Spleen (tissue), 11 donors: ENCODE measurements at regions not wholly inside any gene's neighbourhood (a gene's known extent, or its start where the extent isn't known, plus 50 kb on each side); places are given as distances from the start of the nearest gene placed in this dataset.
"Not testable (repeated sequence)": the region's sequence is repeated elsewhere in the genome, so short reads cannot be mapped to it uniquely, and the experiment has no call there.

Experiments used
- DNase-seq: peaks from one replicate; pipeline ENCODE4 v3.0.0-alpha.2; 2020
- H3K27ac ChIP-seq, 8 donors: fragments of 200-600 bp; sonication (generic) in 7 of 8; 1 replicate in 4 of 8; 2 replicates in 4 of 8; pipeline versions ENCODE4 v1.5.0 to v1.8.0; 2016 to 2021; ENCODE audit warnings: inconsistent platforms in 4 of 8, mild to moderate bottlenecking in 4 of 8, moderate library complexity in 1 of 8
- H3K27me3 ChIP-seq, 7 donors: fragments of 200-600 bp; sonication (generic) in 6 of 7; replicated peaks in 1 of 7; 1 replicate in 4 of 7; 2 replicates in 3 of 7; pipeline versions ENCODE4 v1.5.0 to v1.8.0; 2016 to 2021; ENCODE audit warnings: inconsistent platforms in 3 of 7, mild to moderate bottlenecking in 1 of 7
- H3K36me3 ChIP-seq, 6 donors: fragments of 200-600 bp; sonication (generic) in 5 of 6; 1 replicate in 4 of 6; 2 replicates in 2 of 6; pipeline versions ENCODE4 v1.5.0 to v1.8.0; 2016 to 2021; ENCODE audit warnings: inconsistent platforms in 2 of 6
- H3K4me1 ChIP-seq, 6 donors: fragments of 200-600 bp; sonication (generic) in 5 of 6; 1 replicate in 3 of 6; 2 replicates in 3 of 6; pipeline versions ENCODE4 v1.5.0 to v1.8.0; 2016 to 2021; ENCODE audit warnings: inconsistent platforms in 3 of 6
- H3K4me3 ChIP-seq, 8 donors: fragments of 200-600 bp; sonication (generic) in 7 of 8; 1 replicate in 4 of 8; 2 replicates in 4 of 8; pipeline versions ENCODE4 v1.5.0 to v1.8.0; 2016 to 2021; ENCODE audit warnings: inconsistent platforms in 4 of 8, mild to moderate bottlenecking in 4 of 8, moderate library complexity in 2 of 8
- H3K9me3 ChIP-seq, 8 donors: fragments of 200-600 bp; sonication (generic) in 7 of 8; 1 replicate in 4 of 8; 2 replicates in 4 of 8; pipeline versions ENCODE4 v1.5.0 to v1.8.0; 2016 to 2021; ENCODE audit warnings: inconsistent platforms in 4 of 8
- CTCF ChIP-seq, 11 experiments: fragments of 200-600 bp in 7 of 11; fragments of 450-650 bp in 4 of 11; sonication (generic) in 4 of 11; IDR thresholded peaks in 8 of 11; conservative IDR thresholded peaks in 3 of 11; 1 replicate in 7 of 11; 2 replicates in 4 of 11; pipeline versions ENCODE4 v1.4.0 to v1.8.0; 2016 to 2021; ENCODE audit warnings: antibody characterized with exemption in 11 of 11, inconsistent platforms in 4 of 11, mild to moderate bottlenecking in 1 of 11
- POLR2A ChIP-seq, 3 donors: fragments of 450-650 bp; IDR thresholded peaks; one replicate each; pipeline ENCODE4 v1.5.1; 2017; ENCODE audit warnings: antibody characterized with exemption in 3 of 3, mild to moderate bottlenecking in 1 of 3
- POLR2AphosphoS5 ChIP-seq, 3 donors: sonication (generic); formaldehyde crosslinking; IDR thresholded peaks; one replicate each; pipeline ENCODE4 v1.5.1; 2017; ENCODE audit warnings: antibody characterized with exemption in 3 of 3
- WGBS, 5 donors: extraction: QIAGEN DNeasy Blood & Tissue Kit in 3 of 5; methylation state at CpG; one replicate each; pipeline versions ENCODE4 v1.1.5 to v1.1.7; 2013 to 2018; 5-methylcytosine and 5-hydroxymethylcytosine counted together
- intact Hi-C: fragments of 100-400 bp; cut with DNase I; formaldehyde crosslinking; loops from one replicate; pipeline ENCODE4 v1.15.0; 2023; ENCODE audit warnings: low total_unique reads
- donor health status: healthy with polysubstance abuse.
- donor health status: DM: no; HTN: no; CAD: no; lungs with moderate emphysema.
- donor health status: DM: no; HTN: no; CAD: no.
- donor health status: Bipolar disorder and iron deficiency.
- donor health status: healthy.
- donor health status: DM: no; HTN: no; CAD: no.
- donor health status: DM: yes; HTN: yes; CAD: no.

- no peak overlapping the region for H3K27ac ChIP-seq
- peaks cover 0 to 29% (median 0%) of the 10 kb centered on the region in 7 donors for H3K27me3 ChIP-seq
- H3K36me3 ChIP-seq, result no peaks in the 10 kb centered on the region
- H3K4me3 ChIP-seq, result no peak overlapping the region
- TF ChIP-seq CTCF (IDR thresholded peaks at IDR 0.05 in 8 of 11, conservative IDR thresholded peaks at IDR 0.05 in 3 of 11) (no peak), POLR2AphosphoS5 (IDR thresholded peaks at IDR 0.05) (no peak), POLR2A (IDR thresholded peaks at IDR 0.05) (no peak)
- H3K4me1 ChIP-seq, result no peaks in the 10 kb centered on the region
- H3K9me3 ChIP-seq, result peaks cover 0 to 44% (median 9%) of the 10 kb centered on the region in 8 donors
- WGBS, 5 donors, result 59 to 70% (median 66%) methylated on average over 5 of the region's 5 CpGs
- no peak for DNase-seq
- intact Hi-C loops, result no loop called here
These were observed 97.0 kb upstream of the SNRPN start for GRCh38 chr15:24857763-24858162.

GRCh38 chr15:24858183-24858582 lies 96.6 kb upstream of the SNRPN start:
- H3K4me3 ChIP-seq, DNase-seq, H3K27ac ChIP-seq, intact Hi-C loops, H3K4me1 ChIP-seq, H3K36me3 ChIP-seq: not testable (repeated sequence)
- peaks cover 0 to 43% (median 9%) of the 10 kb centered on the region in 8 donors for H3K9me3 ChIP-seq
- peaks cover 0 to 29% (median 0%) of the 10 kb centered on the region in 7 donors for H3K27me3 ChIP-seq
- WGBS, 5 donors, result 70 to 87% (median 75%) methylated on average over 4 of the region's 4 CpGs

- Histone ChIP-seq H3K36me3 (no peaks in the 10 kb centered on the region), H3K9me3 (peaks cover 0 to 35% (median 5%) of the 10 kb centered on the region in 8 donors), H3K27ac (no peak overlapping the region), H3K4me1 (no peaks in the 10 kb centered on the region), H3K4me3 (no peak overlapping the region), H3K27me3 (peaks cover 0 to 29% (median 0%) of the 10 kb centered on the region in 7 donors)
- TF ChIP-seq POLR2AphosphoS5 (IDR thresholded peaks at IDR 0.05) (no peak), CTCF (IDR thresholded peaks at IDR 0.05 in 8 of 11, conservative IDR thresholded peaks at IDR 0.05 in 3 of 11) (no peak), POLR2A (IDR thresholded peaks at IDR 0.05) (no peak)
- intact Hi-C loops, result no loop called here
- DNase-seq, result no peak
- 58 to 62% (median 60%) methylated on average over 7 of the region's 7 CpGs for WGBS, 5 donors
These were observed 95.8 kb upstream of the SNRPN start for GRCh38 chr15:24858737-24859601.

- Histone ChIP-seq H3K4me3 (no peak overlapping the region), H3K36me3 (no peaks in the 10 kb centered on the region), H3K27me3 (peaks cover 0 to 21% (median 0%) of the 10 kb centered on the region in 7 donors), H3K27ac (no peak overlapping the region), H3K9me3 (peaks cover 0 to 21% (median 2%) of the 10 kb centered on the region in 8 donors), H3K4me1 (no peaks in the 10 kb centered on the region)
- DNase-seq, result no peak
- intact Hi-C loops, result no loop called here
- TF ChIP-seq CTCF (IDR thresholded peaks at IDR 0.05 in 8 of 11, conservative IDR thresholded peaks at IDR 0.05 in 3 of 11) (no peak), POLR2A (IDR thresholded peaks at IDR 0.05) (no peak), POLR2AphosphoS5 (IDR thresholded peaks at IDR 0.05) (no peak)
- WGBS, 5 donors, result 53 to 68% (median 64%) methylated on average over 1 of the region's 1 CpG
These were observed 93.6 kb upstream of the SNRPN start for GRCh38 chr15:24861014-24861690.
